ENCODE measurements at regions not wholly inside any gene's neighbourhood (a gene's known extent, or its start where the extent isn't known, plus 50 kb on each side); places are given as distances from the start of the nearest gene placed in this dataset.
A peak's percentile ranks its signal among the peaks of the same experiment; 100 is the strongest.
"Not testable (repeated sequence)": the region's sequence is repeated elsewhere in the genome, so short reads cannot be mapped to it uniquely, and the experiment has no call there.

DNA sequence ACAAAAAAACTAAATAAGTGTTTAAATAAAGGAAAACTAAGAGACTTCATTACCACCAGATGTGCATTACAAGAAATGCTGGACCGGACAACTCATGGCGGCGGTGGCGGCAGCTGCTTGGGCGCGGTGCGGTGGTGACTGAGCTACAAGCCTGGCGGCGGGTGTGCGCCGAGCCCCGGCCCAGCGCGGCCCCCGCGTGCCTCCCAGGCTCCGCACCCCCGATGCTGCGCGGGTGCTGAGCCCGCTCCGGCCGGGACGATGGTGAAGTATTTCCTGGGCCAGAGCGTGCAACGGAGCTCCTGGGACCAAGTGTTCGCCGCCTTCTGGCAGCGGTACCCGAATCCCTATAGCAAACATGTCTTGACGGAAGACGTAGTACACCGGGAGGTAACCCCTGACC, 52.2 kb upstream of the RCOR3 start:
- DNase-seq (ENCODE audit: low spot score) = no peak

DNA sequence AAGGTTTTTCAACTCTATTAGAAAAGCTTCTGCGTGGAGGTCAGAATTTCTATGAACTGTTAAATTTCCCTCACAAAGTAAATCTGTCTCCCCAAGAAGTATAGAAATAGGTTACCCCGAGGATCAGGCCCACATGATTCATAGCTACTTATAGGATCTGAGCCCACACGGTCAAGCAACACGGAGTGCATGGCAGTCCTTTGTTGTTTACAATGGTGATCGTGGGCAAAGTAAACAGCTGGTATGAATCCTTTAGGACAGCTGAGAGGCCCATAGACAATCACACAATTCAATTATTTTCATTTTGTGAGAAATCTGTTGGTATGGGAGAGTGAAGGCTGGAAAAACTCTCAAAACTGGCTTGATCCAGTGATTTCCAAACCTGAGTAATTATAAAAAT, 58.9 kb upstream of the RCOR3 start:
- DNase-seq (ENCODE audit: low spot score) = no peak

GRCh38 chr1:211198880-211199279, 60.3 kb upstream of the RCOR3 start:
- DNase-seq (ENCODE audit: low spot score) = no peak

DNA sequence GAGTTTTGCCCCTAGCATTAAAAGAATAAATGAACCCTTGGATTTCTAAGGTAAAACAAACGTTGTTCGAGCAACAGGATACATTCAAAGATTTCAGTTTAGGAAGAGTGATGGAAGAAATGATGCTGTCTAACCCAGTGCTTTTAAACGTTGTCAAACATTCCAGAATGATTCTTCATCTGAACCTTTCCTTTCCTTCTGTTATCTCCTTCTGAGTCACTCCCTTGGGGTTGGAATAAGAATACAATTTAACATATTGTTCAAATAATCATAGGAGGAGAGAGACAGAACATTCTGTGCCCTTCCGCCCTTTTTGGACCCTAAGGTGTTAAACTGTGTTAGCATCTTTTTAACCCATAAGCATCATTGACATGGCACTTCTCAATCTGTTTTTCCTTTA, 61.1 kb upstream of the RCOR3 start:
- peak; percentile 69 for DNase-seq (ENCODE audit: low spot score)

DNA sequence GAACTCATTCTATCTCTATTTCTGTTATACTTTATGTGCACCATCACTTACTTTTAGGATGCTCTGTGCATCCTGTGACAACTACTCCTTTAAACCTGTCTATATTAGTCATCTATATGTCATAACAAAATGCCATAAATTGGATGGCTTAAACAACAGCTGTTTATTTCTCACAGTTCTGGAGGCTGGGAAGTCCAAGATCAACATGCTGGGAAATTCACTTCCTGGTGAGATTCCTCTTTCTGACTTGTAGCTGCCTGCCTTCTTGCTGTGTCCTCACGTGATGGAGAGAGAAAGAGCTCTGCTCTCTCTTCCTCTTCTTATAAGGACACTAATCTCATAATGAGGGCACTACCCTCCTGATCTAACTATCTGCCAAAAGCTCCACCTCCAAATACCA, 62.3 kb upstream of the RCOR3 start:
- no peak for DNase-seq (ENCODE audit: low spot score)

DNA sequence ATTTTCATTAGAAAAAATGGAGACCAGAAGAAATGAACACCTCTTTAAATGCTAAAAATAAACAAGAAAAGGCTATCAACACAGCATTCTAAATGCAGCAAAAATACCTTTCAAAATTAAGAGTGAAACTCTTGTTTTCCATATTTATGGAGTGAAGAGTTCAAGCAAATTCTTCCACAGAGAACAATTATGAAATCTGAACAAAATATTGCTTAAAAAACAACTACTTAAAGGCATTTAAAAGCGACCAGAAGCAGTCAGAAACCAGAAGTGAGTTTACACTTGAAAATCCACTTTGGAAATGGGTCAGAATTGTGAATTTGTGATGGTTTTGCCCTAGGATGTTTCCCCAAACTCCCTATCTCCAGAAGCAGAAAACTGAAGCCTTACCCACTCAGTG, 60.9 kb upstream of the KCNH1 start:
- DNase-seq (ENCODE audit: low spot score) = no peak

DNA sequence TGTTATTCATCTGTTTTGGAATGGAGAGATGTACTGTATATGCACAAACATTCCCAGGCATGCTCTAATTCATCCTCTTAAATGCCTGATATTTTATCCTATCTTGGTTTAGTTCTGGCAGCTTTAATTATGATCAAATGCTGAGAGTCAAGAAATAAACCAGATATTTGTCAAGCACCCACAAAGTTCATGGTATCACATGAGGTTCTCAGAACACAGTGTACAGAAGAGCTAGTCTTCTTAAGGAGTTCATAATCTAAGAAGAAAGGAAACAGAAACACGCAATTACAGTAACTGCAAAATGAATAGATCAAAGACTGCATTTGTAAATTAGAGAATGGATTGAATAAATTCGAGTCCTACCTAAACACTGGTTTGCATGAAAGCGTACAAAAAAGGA, 58.3 kb upstream of the KCNH1 start:
- DNase-seq (ENCODE audit: low spot score) = no peak

DNA sequence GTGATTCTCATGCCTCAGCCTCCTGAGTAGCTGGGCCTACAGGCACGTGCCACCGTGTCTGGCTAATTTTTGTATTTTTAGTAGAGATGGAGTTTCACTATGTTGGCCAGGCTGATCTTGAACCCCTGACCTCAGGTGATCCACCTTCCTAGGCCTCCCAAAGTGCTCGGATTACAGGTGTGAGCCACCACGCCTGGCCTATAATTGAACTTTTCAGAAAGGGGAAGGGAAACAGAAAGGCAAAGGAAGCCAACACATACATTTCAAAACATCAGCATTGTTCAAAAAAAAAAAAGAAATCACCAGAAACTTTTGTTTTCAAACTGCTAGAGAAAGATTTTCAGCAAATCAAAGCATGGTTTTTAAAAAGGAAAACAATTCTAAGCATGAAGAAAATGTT, 54.8 kb upstream of the KCNH1 start:
- DNase-seq (ENCODE audit: low spot score) = not testable (repeated sequence)

GRCh38 chr1:211183747-211184313, 49.9 kb upstream of the KCNH1 start:
- no peak for DNase-seq (ENCODE audit: low spot score)
